ENCODE measurements at regions not wholly inside any gene's neighbourhood (a gene's known extent, or its start where the extent isn't known, plus 50 kb on each side); places are given as distances from the start of the nearest gene placed in this dataset.

- no peak for DNase-seq (ENCODE audit: low read depth, low spot score)
- Histone ChIP-seq H3K4me3 (ENCODE audit: low read depth, low read length) (no peak overlapping the region), H3K27me3 (ENCODE audit: control insufficient read depth, insufficient read depth, low read length) (peaks cover 3% of the 10 kb centered on the region), H3K9me3 (ENCODE audit: control insufficient read depth, insufficient read depth, low read length) (peaks cover 13% of the 10 kb centered on the region), H3K27ac (ENCODE audit: low read depth, low read length) (no peak overlapping the region)
- POLR2A ChIA-PET = no interaction called here
- TF ChIP-seq CTCF (IDR thresholded peaks at IDR 0.05; ENCODE audit: low read depth, low read length) = no peak
- CTCF ChIA-PET = interaction anchor here (0.6 kb wide), 1 partner anchor 355 kb away, joined by 6 read pairs; no protein-coding TSS in a partner anchor
Observed at GRCh38 chr15:62218841-62219240, 53.8 kb upstream of the C2CD4B start.

GRCh38 chr15:62219799-62220198 is 54.7 kb upstream of the C2CD4B start:
- Histone ChIP-seq H3K27me3 (ENCODE audit: control insufficient read depth, insufficient read depth, low read length) (peaks cover 3% of the 10 kb centered on the region), H3K9me3 (ENCODE audit: control insufficient read depth, insufficient read depth, low read length) (peaks cover 13% of the 10 kb centered on the region), H3K27ac (ENCODE audit: low read depth, low read length) (no peak overlapping the region), H3K4me3 (ENCODE audit: low read depth, low read length) (no peak overlapping the region)
- POLR2A ChIA-PET = no interaction called here
- CTCF ChIA-PET = interaction anchor here (0.6 kb wide), 1 partner anchor 355 kb away, joined by 6 read pairs; no protein-coding TSS in a partner anchor
- DNase-seq (ENCODE audit: low read depth, low spot score) = no peak
- no peak for TF ChIP-seq CTCF (IDR thresholded peaks at IDR 0.05; ENCODE audit: low read depth, low read length)

GRCh38 chr15:62223020-62223419 is 57.9 kb upstream of the C2CD4B start:
- Histone ChIP-seq H3K27me3 (ENCODE audit: control insufficient read depth, insufficient read depth, low read length) (peaks cover 3% of the 10 kb centered on the region), H3K4me3 (ENCODE audit: low read depth, low read length) (no peak overlapping the region), H3K9me3 (ENCODE audit: control insufficient read depth, insufficient read depth, low read length) (peaks cover 4% of the 10 kb centered on the region; the same call in 1 of the 2 replicates), H3K27ac (ENCODE audit: low read depth, low read length) (no peak overlapping the region)
- no peak for DNase-seq (ENCODE audit: low read depth, low spot score)
- TF ChIP-seq CTCF (IDR thresholded peaks at IDR 0.05; ENCODE audit: low read depth, low read length) = no peak
- ChIA-PET POLR2A (no interaction called here), CTCF (interaction anchor here (1.0 kb wide), 1 partner anchor 18 kb away, joined by 3 read pairs; no protein-coding TSS in a partner anchor)

GRCh38 chr15:62228604-62229003 is 63.5 kb upstream of the C2CD4B start:
- DNase-seq (ENCODE audit: low read depth, low spot score) = no peak
- no peak overlapping the region for H3K27ac ChIP-seq (ENCODE audit: low read depth, low read length)
- POLR2A ChIA-PET = interaction anchor here (0.7 kb wide), 1 partner anchor 71 kb away, joined by 3 read pairs; no protein-coding TSS in a partner anchor
- no peaks in the 10 kb centered on the region; the same call in 1 of the 2 replicates for H3K9me3 ChIP-seq (ENCODE audit: control insufficient read depth, insufficient read depth, low read length)
- no peak for TF ChIP-seq CTCF (IDR thresholded peaks at IDR 0.05; ENCODE audit: low read depth, low read length)
- CTCF ChIA-PET = no interaction called here
- no peak overlapping the region for H3K4me3 ChIP-seq (ENCODE audit: low read depth, low read length)
- H3K27me3 ChIP-seq (ENCODE audit: control insufficient read depth, insufficient read depth, low read length) = peaks cover 6% of the 10 kb centered on the region

GRCh38 chr15:62231856-62232255 is 66.8 kb upstream of the C2CD4B start:
- CTCF ChIA-PET = no interaction called here
- POLR2A ChIA-PET = no interaction called here
- no peaks in the 10 kb centered on the region for H3K9me3 ChIP-seq (ENCODE audit: control insufficient read depth, insufficient read depth, low read length)
- no peak overlapping the region for H3K27ac ChIP-seq (ENCODE audit: low read depth, low read length)
- peaks cover 9% of the 10 kb centered on the region for H3K27me3 ChIP-seq (ENCODE audit: control insufficient read depth, insufficient read depth, low read length)
- no peak for DNase-seq (ENCODE audit: low read depth, low spot score)
- H3K4me3 ChIP-seq (ENCODE audit: low read depth, low read length) = no peak overlapping the region
- TF ChIP-seq CTCF (IDR thresholded peaks at IDR 0.05; ENCODE audit: low read depth, low read length) = no peak

All from AG04450 (cell line).